ENCODE measurements at regions not wholly inside any gene's neighbourhood (a gene's known extent, or its start where the extent isn't known, plus 50 kb on each side); places are given as distances from the start of the nearest gene placed in this dataset.

DNA sequence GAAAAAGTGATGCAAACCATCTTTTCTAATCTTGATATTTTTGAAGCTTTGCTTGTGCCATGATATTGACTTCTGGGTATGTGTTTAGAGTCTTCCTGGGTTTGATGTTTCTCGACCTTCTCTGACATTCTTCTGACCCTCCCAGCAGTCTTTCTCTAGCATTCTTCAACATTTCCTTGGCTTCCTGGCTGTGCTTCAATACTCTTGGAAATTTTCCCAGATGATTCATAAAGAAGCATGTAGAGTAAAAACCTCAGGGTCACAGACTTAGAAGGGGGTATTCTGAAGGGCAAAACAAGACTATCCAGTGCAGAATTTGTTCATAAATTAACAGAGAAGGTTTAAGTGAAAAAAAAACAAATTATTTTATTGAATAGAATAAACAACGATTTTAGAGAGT, 946.3 kb upstream of the PCDH9 start:
- ChIA-PET CTCF (no interaction called here), POLR2A (no interaction called here)
- no peaks in the 10 kb centered on the region for H3K27me3 Mint-ChIP-seq
- H3K36me3 Mint-ChIP-seq (ENCODE audit: low read depth) = no peaks in the 10 kb centered on the region
- H3K4me3 Mint-ChIP-seq = no peak overlapping the region
- no peak for DNase-seq
- TF ChIP-seq, protein P1, sequence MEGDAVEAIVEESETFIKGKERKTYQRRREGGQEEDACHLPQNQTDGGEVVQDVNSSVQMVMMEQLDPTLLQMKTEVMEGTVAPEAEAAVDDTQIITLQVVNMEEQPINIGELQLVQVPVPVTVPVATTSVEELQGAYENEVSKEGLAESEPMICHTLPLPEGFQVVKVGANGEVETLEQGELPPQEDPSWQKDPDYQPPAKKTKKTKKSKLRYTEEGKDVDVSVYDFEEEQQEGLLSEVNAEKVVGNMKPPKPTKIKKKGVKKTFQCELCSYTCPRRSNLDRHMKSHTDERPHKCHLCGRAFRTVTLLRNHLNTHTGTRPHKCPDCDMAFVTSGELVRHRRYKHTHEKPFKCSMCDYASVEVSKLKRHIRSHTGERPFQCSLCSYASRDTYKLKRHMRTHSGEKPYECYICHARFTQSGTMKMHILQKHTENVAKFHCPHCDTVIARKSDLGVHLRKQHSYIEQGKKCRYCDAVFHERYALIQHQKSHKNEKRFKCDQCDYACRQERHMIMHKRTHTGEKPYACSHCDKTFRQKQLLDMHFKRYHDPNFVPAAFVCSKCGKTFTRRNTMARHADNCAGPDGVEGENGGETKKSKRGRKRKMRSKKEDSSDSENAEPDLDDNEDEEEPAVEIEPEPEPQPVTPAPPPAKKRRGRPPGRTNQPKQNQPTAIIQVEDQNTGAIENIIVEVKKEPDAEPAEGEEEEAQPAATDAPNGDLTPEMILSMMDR (IDR thresholded peaks at IDR 0.05) = no peak
- intact Hi-C loops (cut with micrococcal nuclease) = no loop called here
- peaks cover 3% of the 10 kb centered on the region for H3K9me3 Mint-ChIP-seq
- H3K27ac Mint-ChIP-seq = no peak overlapping the region
- no peaks in the 10 kb centered on the region for H3K4me1 Mint-ChIP-seq
- ATAC-seq (ENCODE audit: low read depth) = no peak

DNA sequence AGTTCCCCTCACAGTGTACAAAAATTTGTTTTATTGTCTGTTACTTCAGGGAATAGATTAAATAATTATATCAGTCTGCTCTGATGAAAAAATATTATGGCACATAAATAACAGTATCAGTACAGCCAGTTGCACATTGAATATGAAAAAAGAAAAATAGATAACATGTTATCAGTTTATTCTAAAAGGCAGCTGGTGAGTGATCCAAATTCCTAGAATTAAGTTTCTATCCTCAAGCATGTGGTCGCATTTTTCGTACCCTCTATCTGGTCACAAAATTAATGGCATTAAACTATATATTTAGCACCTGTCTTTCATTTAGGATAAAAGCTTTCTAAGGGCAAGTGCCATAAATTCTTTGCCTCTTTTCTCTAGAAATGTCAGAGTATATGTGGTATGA, 944.8 kb upstream of the PCDH9 start:
- DNase-seq (no peak), ATAC-seq (ENCODE audit: low read depth) (no peak)
- POLR2A ChIA-PET = no interaction called here
- TF ChIP-seq, protein P1 (IDR thresholded peaks at IDR 0.05) = no peak
- intact Hi-C loops (cut with micrococcal nuclease) = no loop called here
- Mint-ChIP-seq H3K4me1 (no peaks in the 10 kb centered on the region), H3K4me3 (no peak overlapping the region), H3K27me3 (no peaks in the 10 kb centered on the region), H3K27ac (no peak overlapping the region), H3K9me3 (peaks cover 3% of the 10 kb centered on the region), H3K36me3 (ENCODE audit: low read depth) (no peaks in the 10 kb centered on the region)
- CTCF ChIA-PET = no interaction called here

DNA sequence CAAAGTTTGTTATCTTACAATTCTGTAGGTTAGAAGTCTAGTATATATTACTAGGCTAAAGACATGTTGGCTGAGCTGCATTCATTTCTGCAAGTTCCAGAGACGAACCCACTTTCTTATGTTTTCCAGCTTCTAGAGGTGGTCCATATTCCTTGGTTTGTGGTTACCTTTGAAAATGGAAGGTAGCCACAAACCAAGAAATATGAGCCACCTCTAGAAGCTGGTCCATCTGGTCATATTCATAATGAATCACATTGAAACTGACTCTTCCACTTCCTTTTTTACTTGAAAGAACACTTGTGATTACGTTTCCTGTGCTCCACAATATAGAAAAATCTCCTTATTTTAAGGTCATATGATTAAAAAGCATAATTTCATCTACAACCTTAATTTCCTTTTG, 943.0 kb upstream of the PCDH9 start:
- Mint-ChIP-seq H3K4me1 (no peaks in the 10 kb centered on the region), H3K36me3 (ENCODE audit: low read depth) (no peaks in the 10 kb centered on the region), H3K9me3 (peaks cover 3% of the 10 kb centered on the region), H3K27ac (no peak overlapping the region), H3K4me3 (no peak overlapping the region), H3K27me3 (no peaks in the 10 kb centered on the region)
- POLR2A ChIA-PET = no interaction called here
- ATAC-seq (ENCODE audit: low read depth) (no peak), DNase-seq (no peak)
- CTCF ChIA-PET = no interaction called here
- TF ChIP-seq, protein P1 (IDR thresholded peaks at IDR 0.05) = no peak
- intact Hi-C loops (cut with micrococcal nuclease) = no loop called here

DNA sequence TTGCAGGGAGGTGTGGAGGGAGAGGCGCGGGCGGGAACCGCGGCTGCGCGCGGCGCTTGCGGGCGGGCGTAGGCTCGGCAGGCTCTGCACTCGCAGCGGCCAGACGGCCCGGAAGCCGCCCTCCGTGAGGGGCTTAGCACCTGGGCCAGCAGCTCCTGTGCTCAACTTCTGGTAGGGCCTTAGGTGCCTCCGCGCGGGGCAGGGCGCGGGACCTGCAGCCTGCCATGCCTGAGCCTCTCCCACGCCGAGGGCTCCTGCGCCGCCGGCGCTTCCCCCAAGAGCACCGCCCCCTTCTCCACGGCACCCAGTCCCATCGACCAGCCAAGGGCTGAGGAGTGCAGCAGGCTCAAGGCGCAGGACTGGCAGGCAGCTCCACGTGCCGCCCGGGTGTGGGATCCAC, 940.8 kb upstream of the PCDH9 start:
- Mint-ChIP-seq H3K27me3 (no peaks in the 10 kb centered on the region), H3K27ac (no peak overlapping the region), H3K36me3 (ENCODE audit: low read depth) (no peaks in the 10 kb centered on the region), H3K9me3 (peaks cover 3% of the 10 kb centered on the region), H3K4me3 (no peak overlapping the region), H3K4me1 (no peaks in the 10 kb centered on the region)
- ATAC-seq (ENCODE audit: low read depth) = no peak
- ChIA-PET POLR2A (no interaction called here), CTCF (no interaction called here)
- TF ChIP-seq, protein P1 (IDR thresholded peaks at IDR 0.05) = no peak
- intact Hi-C loops (cut with micrococcal nuclease) = no loop called here
- DNase-seq = no peak

DNA sequence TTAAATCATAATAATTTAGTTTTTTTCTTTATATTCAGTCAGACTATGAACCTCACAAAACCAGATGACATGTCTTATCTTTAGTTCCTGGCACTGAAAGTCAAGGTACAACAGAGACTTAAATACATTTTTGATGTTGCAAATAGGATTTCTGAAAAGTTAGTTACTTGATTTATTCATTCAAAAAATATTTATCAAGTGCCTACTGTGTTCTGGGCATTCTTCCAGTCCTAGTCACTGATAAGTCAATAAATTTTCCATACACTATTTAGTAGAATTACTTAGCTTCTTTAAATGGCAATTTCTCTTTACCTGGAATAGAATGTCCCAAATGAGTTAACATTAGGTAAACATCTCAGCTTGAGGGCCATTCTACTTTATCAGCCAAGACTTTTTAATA, 938.3 kb upstream of the PCDH9 start:
- Mint-ChIP-seq H3K4me1 (no peaks in the 10 kb centered on the region), H3K36me3 (ENCODE audit: low read depth) (no peaks in the 10 kb centered on the region), H3K9me3 (peaks cover 3% of the 10 kb centered on the region), H3K27me3 (no peaks in the 10 kb centered on the region), H3K4me3 (no peak overlapping the region), H3K27ac (no peak overlapping the region)
- DNase-seq (no peak), ATAC-seq (ENCODE audit: low read depth) (no peak)
- POLR2A ChIA-PET = no interaction called here
- intact Hi-C loops (cut with micrococcal nuclease) = no loop called here
- CTCF ChIA-PET = no interaction called here
- TF ChIP-seq, protein P1 (IDR thresholded peaks at IDR 0.05) = no peak

Data from activated B cell treated with CpG ODN at 0.5 μM for 24 hours (primary cell).